ENCODE measurements at regions not wholly inside any gene's neighbourhood (a gene's known extent, or its start where the extent isn't known, plus 50 kb on each side); places are given as distances from the start of the nearest gene placed in this dataset.

- Histone ChIP-seq H2AFZ (ENCODE audit: insufficient read depth, low read depth, low read length, poor library complexity, severe bottlenecking) (no peak overlapping the region), H3K27me3 (ENCODE audit: control insufficient read depth in 2 of 2, insufficient read depth in 2 of 2, low read length in 2 of 2) (no peaks in the 10 kb centered on the region), H3K79me2 (ENCODE audit: insufficient read depth, low read length) (no peaks in the 10 kb centered on the region), H4K20me1 (ENCODE audit: insufficient read depth, low read length) (no peaks in the 10 kb centered on the region), H3K9me3 (replicated peaks in 1 of 2; ENCODE audit: control insufficient read depth in 1 of 2, insufficient read depth in 1 of 2, low read length in 2 of 2) (no peaks in the 10 kb centered on the region), H3K4me1 (ENCODE audit: control insufficient read depth in 1 of 2, insufficient read depth in 2 of 2, low read length in 2 of 2) (no peaks in the 10 kb centered on the region), H3K27ac (ENCODE audit: low read depth in 1 of 2, low read length in 2 of 2) (no peak overlapping the region), H3K9ac (ENCODE audit: insufficient read depth, low read length, poor library complexity, severe bottlenecking) (no peak overlapping the region), H3K4me2 (replicated peaks; ENCODE audit: extremely low read depth, low read length, poor library complexity, severe bottlenecking) (no peak overlapping the region), H3K36me3 (replicated peaks in 1 of 2; ENCODE audit: control insufficient read depth in 1 of 2, insufficient read depth in 2 of 2, low read length in 2 of 2) (no peaks in the 10 kb centered on the region), H3K4me3 (replicated peaks in 1 of 3; ENCODE audit: low read depth in 2 of 3, low read length in 3 of 3) (no peak overlapping the region)
- peaks cover 0 to 5% (median 2%) of the 10 kb centered on the region in 7 donors for H3K9me3 Mint-ChIP-seq
- no peak for DNase-seq
- peaks cover 0 to 3% (median 1%) of the 10 kb centered on the region in 3 donors for H3K27me3 Mint-ChIP-seq (ENCODE audit: low read depth in 3 of 3)
- H3K27ac Mint-ChIP-seq, result no peak overlapping the region
- no peaks in the 10 kb centered on the region for H3K36me3 Mint-ChIP-seq
- intact Hi-C loops (cut with micrococcal nuclease), result no loop called here
- no peak overlapping the region for H3K4me3 Mint-ChIP-seq
- WGBS (ENCODE audit: insufficient coverage), result 100% methylated on average over 1 of the region's 7 CpGs
- TF ChIP-seq CTCF (IDR thresholded peaks at IDR 0.05), result no peak
- no peaks in the 10 kb centered on the region for H3K4me1 Mint-ChIP-seq
These were observed 238.2 kb upstream of the AVPR1A start for GRCh38 chr12:63389211-63389610.

- Mint-ChIP-seq H3K27ac (no peak overlapping the region), H3K36me3 (no peaks in the 10 kb centered on the region), H3K4me3 (no peak overlapping the region), H3K4me1 (no peaks in the 10 kb centered on the region), H3K9me3 (peaks cover 0 to 5% (median 2%) of the 10 kb centered on the region in 7 donors), H3K27me3 (ENCODE audit: low read depth in 3 of 3) (peaks cover 0 to 2% (median 1%) of the 10 kb centered on the region in 3 donors)
- Histone ChIP-seq H3K79me2 (ENCODE audit: insufficient read depth, low read length) (no peaks in the 10 kb centered on the region), H3K9me3 (replicated peaks in 1 of 2; ENCODE audit: control insufficient read depth in 1 of 2, insufficient read depth in 1 of 2, low read length in 2 of 2) (no peaks in the 10 kb centered on the region), H3K27ac (ENCODE audit: low read depth in 1 of 2, low read length in 2 of 2) (no peak overlapping the region), H3K4me2 (replicated peaks; ENCODE audit: extremely low read depth, low read length, poor library complexity, severe bottlenecking) (no peak overlapping the region), H4K20me1 (ENCODE audit: insufficient read depth, low read length) (no peaks in the 10 kb centered on the region), H3K27me3 (ENCODE audit: control insufficient read depth in 2 of 2, insufficient read depth in 2 of 2, low read length in 2 of 2) (no peaks in the 10 kb centered on the region), H3K4me1 (ENCODE audit: control insufficient read depth in 1 of 2, insufficient read depth in 2 of 2, low read length in 2 of 2) (no peaks in the 10 kb centered on the region), H3K36me3 (replicated peaks in 1 of 2; ENCODE audit: control insufficient read depth in 1 of 2, insufficient read depth in 2 of 2, low read length in 2 of 2) (no peaks in the 10 kb centered on the region), H3K4me3 (replicated peaks in 1 of 3; ENCODE audit: low read depth in 2 of 3, low read length in 3 of 3) (no peak overlapping the region), H2AFZ (ENCODE audit: insufficient read depth, low read depth, low read length, poor library complexity, severe bottlenecking) (no peak overlapping the region), H3K9ac (ENCODE audit: insufficient read depth, low read length, poor library complexity, severe bottlenecking) (no peak overlapping the region)
- intact Hi-C loops (cut with micrococcal nuclease), result no loop called here
- no CpG with 5 or more reads among the region's 4 CpGs for WGBS (ENCODE audit: insufficient coverage)
- DNase-seq, result no peak
- TF ChIP-seq CTCF (IDR thresholded peaks at IDR 0.05), result no peak
These were observed 236.8 kb upstream of the AVPR1A start for GRCh38 chr12:63387771-63388170.
